NCI-H1105 (cell line): ENCODE measurements at regions not wholly inside any gene's neighbourhood (a gene's known extent, or its start where the extent isn't known, plus 50 kb on each side); places are given as distances from the start of the nearest gene placed in this dataset.

Experiments used
- DNase-seq: peaks from one replicate; lab custom pipeline; 2025; lab: John Stamatoyannopoulos, UW

- DNase-seq: no peak
These were observed 459.4 kb upstream of the CDH6 start for GRCh38 chr5:30734118-30734517.

GRCh38 chr5:30725073-30725472 lies 468.4 kb upstream of the CDH6 start:
- DNase-seq: no peak

DNA sequence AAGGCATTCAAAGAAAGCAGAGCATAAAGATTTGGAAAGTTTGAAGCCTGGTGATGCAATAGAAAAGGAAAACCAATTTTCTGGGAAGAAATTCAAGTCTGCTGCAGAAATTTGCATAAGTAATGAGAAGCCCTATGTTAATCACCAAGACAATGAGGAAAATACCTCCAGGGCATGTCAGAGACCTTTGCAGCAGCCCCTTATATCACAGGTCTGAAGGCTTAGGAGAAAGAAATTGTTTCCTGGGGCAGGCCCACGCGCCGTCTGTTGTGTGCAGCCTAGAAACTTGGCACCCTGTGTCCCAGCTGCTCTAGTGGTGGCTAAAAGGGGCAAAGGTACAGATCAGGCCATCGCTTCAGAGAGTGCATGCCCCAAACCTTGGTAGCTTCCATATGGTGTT lies 495.3 kb upstream of the CDH6 start:
- DNase-seq: no peak

DNA sequence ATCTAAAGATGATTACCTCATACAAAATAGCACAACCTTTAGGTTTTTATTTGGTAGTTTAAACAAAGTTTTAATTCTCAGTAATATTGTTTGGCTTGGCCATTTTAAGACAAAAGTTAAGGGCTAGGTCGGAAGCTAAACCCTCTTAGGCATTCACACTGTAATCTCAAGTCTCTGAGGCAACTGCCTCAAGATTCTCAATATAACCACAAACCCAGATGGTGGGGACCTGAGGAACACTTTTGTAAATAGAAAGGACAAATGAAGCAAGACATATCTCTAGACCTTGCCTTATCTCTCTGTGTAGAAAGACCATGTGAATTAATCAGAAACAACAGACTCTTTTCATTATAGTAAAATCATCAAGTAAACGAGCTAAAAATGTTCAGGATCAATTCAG lies 500.2 kb upstream of the CDH6 start:
- DNase-seq: no peak

DNA sequence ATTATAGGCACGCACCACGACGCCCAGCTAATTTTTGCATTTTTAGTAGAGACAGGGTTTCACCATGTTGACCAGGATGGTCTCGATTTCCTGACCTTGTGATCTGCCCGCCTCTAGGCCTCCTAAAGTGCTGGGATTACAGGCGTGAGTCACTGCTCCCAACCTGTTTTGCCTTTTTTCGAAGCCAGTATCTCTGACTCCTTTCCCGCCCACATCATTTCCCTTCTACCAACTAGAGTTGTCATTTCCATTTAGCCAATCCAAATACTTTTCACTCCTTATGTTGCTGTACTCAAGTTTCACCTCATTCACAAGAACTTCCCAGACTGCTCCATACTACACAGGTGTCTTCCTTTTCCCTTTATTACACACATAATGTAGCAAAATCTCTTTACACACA lies 502.6 kb upstream of the CDH6 start:
- no peak for DNase-seq

- no peak for DNase-seq
These were observed 506.0 kb upstream of the CDH6 start for GRCh38 chr5:30687461-30687860.

- DNase-seq: no peak
These were observed 507.0 kb upstream of the CDH6 start for GRCh38 chr5:30686530-30686929.

- no peak for DNase-seq
These were observed 517.2 kb upstream of the CDH6 start for GRCh38 chr5:30676223-30676840.

- DNase-seq: no peak
These were observed 526.2 kb upstream of the CDH6 start for GRCh38 chr5:30667293-30667692.

DNA sequence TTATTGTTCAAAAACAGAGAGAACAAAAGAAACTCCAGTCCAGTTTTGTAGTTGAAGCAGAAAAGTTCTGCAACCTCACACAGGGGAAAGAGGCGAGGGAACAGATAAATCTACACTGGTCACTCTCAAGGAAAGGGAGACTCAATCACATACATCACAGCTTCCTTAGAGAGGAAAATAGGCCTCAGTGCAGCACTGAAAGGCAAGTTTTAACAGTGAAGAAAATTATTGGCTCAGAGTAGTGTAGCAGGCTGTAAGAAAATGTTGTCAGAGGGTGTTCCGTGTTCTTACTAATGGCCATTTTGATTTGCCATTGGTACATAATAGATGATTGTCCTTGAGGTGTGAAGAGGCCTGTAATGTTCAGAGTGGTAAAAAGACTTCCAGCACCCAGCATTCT lies 530.0 kb upstream of the CDH6 start:
- DNase-seq: no peak

- DNase-seq: no peak
These were observed 531.1 kb upstream of the CDH6 start for GRCh38 chr5:30662373-30662772.

- DNase-seq: no peak
These were observed 531.8 kb upstream of the CDH6 start for GRCh38 chr5:30661730-30662129.

DNA sequence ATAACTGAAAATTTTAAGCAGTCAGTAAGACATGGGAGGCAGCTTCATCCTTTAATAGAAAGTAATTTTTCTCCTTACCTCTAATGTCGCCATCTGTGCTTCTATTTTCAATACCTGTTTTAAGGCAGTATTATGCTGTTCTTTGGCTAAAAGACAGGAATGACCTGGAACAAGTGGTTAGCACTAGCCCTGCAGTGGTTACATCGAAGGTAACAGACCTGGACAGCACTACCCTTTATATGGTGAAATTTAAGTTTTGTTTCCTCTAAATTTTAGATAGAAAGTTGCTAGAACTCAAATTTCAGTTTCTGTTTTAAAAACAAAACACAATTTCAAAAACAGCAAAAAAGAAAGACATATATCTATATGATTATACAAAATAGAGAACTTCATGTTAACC lies 534.1 kb upstream of the CDH6 start:
- DNase-seq: no peak

DNA sequence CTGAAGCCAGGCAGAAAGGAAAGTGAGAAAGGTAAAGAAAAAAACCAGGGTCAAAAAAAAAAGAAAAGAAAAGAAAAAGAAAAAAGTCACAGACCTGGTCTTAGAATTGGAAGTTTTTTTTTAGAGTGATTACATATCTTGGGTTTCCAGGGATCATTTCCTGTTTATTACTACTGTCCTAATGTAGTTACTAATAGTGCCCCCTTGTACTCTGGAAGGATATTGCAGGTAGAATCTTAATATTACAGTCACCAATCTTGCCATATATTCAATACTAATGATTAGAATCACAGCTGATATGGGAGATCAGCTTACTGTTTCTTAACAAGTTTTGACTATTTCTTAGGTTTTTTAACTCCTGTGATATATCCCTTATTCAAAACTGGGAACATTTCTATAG lies 543.2 kb upstream of the CDH6 start:
- DNase-seq: no peak

DNA sequence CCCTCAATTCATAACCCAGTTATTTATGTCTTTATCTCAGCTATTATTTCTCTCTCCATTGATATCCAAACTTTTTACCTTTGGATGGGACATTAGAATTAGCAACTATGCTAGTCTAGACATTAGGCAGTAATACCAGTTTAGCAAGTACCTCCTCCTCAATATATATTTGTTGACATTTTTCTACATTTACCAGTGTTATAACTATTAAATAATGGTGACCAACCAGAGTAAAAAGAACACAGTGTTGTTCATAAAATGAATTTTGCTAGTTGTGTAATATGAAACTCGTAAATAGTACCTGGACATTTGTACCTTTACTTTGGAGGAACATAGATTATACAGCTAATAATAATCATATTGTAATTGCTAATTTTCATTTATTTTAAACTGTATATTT lies 554.6 kb upstream of the CDH6 start:
- DNase-seq: no peak

DNA sequence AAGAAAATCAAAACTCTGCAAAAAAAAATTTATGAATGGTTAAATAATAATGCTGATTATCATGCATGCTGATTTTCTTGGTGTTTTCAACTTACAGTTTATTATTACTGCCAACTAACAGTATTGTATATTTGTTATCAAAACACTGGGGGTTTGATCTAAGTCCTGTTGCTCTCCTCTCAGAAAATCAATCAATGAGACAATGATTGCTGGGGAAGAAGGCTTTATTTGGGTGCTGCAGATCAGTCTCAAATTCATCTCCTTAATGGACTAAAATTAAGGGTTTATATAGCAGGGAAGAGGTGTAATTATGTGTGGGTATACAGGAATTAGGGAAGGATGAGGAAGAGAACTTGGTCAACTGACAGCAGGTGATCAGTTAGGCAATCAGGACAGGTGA lies 565.5 kb upstream of the CDH6 start:
- DNase-seq: no peak

DNA sequence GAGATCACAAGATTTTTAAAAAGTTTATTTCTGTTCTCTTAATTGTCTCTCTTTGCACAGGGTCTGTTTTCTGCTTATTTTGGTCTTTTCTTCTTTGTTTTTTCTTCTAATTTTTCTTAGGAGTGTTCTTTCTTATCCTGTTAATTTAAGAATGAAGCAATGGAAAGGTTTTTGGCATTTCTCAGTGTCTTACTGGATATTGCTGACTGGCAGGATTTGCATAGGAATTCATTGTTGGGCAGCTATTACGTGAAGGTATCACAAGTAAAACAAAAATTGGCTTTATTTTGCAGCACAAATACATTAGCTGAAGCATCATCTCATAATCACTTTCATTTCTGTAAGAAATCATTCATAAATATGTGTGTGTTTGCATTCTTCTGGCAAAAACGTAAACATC lies 566.9 kb upstream of the CDH6 start:
- DNase-seq: no peak

GRCh38 chr5:30620481-30621085 lies 572.9 kb upstream of the CDH6 start:
- no peak for DNase-seq

DNA sequence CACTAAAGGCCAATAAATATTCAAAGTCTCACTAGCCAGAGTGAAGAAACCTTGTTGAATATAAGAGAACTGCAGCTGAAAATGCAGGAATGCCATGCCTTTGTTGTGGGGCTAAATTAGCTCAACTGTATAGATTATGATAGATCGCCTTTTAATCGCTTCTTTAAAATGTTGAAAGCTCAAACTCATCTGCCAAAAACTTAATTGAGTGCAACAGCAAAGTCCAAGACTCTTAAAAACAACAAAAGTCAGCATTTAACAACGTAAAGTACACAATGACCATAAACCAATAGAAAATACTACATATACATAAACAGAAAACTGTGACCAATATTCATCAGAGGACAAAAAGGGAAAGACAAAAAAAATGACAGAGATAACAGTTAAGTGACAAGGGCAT lies 585.0 kb upstream of the CDH6 start:
- DNase-seq: no peak

- no peak for DNase-seq
These were observed 586.1 kb upstream of the CDH6 start for GRCh38 chr5:30607301-30607894.

GRCh38 chr5:30605693-30606268 lies 587.7 kb upstream of the CDH6 start:
- DNase-seq: no peak

GRCh38 chr5:30604648-30605262 lies 588.7 kb upstream of the CDH6 start:
- DNase-seq: no peak

DNA sequence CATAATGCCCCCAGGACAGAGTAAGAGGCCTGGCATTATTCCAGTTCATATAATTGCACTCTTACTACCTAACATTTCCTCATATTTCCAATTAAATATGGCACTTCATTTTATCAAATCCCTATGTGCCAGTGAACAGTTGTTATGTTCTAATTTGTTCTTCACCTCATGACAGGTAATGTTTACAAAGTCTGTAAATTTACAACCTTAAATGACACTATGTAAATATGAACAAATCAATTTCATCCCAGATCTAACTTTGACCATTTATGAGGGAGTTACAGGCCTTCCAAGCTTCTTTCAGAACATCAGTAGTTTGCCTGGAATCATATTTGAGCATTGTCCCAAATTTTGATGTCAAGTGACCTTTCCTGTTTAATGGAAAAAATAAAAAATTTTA lies 592.6 kb upstream of the CDH6 start:
- no peak for DNase-seq
